HUES6 (cell line): ENCODE measurements at regions not wholly inside any gene's neighbourhood (a gene's known extent, or its start where the extent isn't known, plus 50 kb on each side); places are given as distances from the start of the nearest gene placed in this dataset.

Experiments used
- H3K27ac ChIP-seq: 2 replicates; pipeline ENCODE4 v1.7.0; 2013; ENCODE audit warnings: low read depth, mild to moderate bottlenecking, low read length, inconsistent platforms
- H3K27me3 ChIP-seq: 2 replicates; pipeline ENCODE4 v1.6.1; 2013; ENCODE audit warnings: low read length; ENCODE audit not compliant: control insufficient read depth, insufficient read depth
- H3K36me3 ChIP-seq: 2 replicates; pipeline ENCODE4 v1.6.1; 2013; ENCODE audit warnings: low read length; ENCODE audit not compliant: control insufficient read depth, insufficient read depth
- H3K4me1 ChIP-seq: 2 replicates; pipeline ENCODE4 v1.6.1; 2013; ENCODE audit warnings: low read length; ENCODE audit not compliant: control insufficient read depth, insufficient read depth
- H3K4me3 ChIP-seq: 2 replicates; pipeline ENCODE4 v1.5.1; 2013; ENCODE audit warnings: low read depth, low read length
- H3K9ac ChIP-seq: one replicate; pipeline ENCODE4 v1.6.1; 2013; ENCODE audit warnings: mild to moderate bottlenecking, low read length
- H3K9me3 ChIP-seq: 2 replicates; pipeline ENCODE4 v1.6.1; 2013; ENCODE audit warnings: low read depth, low read length; ENCODE audit not compliant: control insufficient read depth, insufficient read depth

- Histone ChIP-seq H3K9me3 (0 out of 2 replicates have a peak, but pooled peaks cover under 1% of the 10 kb centered on the region), H3K4me1 (no peaks in the 10 kb centered on the region), H3K27ac (no peak overlapping the region), H3K9ac (no peak overlapping the region), H3K4me3 (no peak overlapping the region), H3K27me3 (no peaks in the 10 kb centered on the region), H3K36me3 (no peaks in the 10 kb centered on the region)
Measured at GRCh38 chr14:101508948-101509729, 52.2 kb upstream of the DIO3 start.

GRCh38 chr14:101509730-101510371 lies 51.4 kb upstream of the DIO3 start:
- no peaks in the 10 kb centered on the region for H3K4me1 ChIP-seq
- H3K36me3 ChIP-seq, result no peaks in the 10 kb centered on the region
- H3K27ac ChIP-seq, result no peak overlapping the region
- no peak overlapping the region for H3K9ac ChIP-seq
- H3K9me3 ChIP-seq, result no peaks in the 10 kb centered on the region
- H3K4me3 ChIP-seq, result no peak overlapping the region
- no peaks in the 10 kb centered on the region for H3K27me3 ChIP-seq

- Histone ChIP-seq H3K27me3 (no peaks in the 10 kb centered on the region), H3K4me3 (no peak overlapping the region), H3K9me3 (peaks cover 9% of the 10 kb centered on the region), H3K4me1 (no peaks in the 10 kb centered on the region), H3K36me3 (no peaks in the 10 kb centered on the region), H3K9ac (no peak overlapping the region), H3K27ac (no peak overlapping the region)
Measured at GRCh38 chr14:101511199-101511598, 50.1 kb upstream of the DIO3 start.
